ENCODE measurements at regions not wholly inside any gene's neighbourhood (a gene's known extent, or its start where the extent isn't known, plus 50 kb on each side); places are given as distances from the start of the nearest gene placed in this dataset.

DNA sequence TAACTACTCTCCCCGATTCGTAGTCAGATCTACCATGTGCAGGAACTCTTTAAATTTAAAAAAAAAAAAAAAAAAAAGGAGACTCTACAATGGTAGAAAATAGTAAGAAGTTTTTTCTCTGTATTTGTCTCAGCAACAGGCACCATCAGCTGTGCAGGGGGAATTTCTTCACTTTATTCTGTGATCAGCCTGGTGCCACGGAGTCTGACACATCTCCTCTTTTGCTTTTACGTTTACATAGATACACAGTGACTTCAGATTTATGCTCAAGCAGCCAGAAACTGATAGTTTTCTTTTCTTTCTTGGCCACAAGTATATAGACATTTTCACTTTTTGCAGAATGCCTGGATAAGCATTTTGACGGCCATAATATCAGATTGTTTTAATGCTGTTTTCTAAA is 190.6 kb upstream of the AKR1E2 start:
- TF ChIP-seq SMAD3 (CRISPR knock-in tag; IDR thresholded peaks at IDR 0.05; ENCODE audit: borderline replicate concordance) (no peak), ZNF121 (CRISPR knock-in tag; IDR thresholded peaks at IDR 0.05) (no peak), SMAD4 (CRISPR knock-in tag; IDR thresholded peaks at IDR 0.05) (no peak)
- TF ChIP-seq, protein P1, sequence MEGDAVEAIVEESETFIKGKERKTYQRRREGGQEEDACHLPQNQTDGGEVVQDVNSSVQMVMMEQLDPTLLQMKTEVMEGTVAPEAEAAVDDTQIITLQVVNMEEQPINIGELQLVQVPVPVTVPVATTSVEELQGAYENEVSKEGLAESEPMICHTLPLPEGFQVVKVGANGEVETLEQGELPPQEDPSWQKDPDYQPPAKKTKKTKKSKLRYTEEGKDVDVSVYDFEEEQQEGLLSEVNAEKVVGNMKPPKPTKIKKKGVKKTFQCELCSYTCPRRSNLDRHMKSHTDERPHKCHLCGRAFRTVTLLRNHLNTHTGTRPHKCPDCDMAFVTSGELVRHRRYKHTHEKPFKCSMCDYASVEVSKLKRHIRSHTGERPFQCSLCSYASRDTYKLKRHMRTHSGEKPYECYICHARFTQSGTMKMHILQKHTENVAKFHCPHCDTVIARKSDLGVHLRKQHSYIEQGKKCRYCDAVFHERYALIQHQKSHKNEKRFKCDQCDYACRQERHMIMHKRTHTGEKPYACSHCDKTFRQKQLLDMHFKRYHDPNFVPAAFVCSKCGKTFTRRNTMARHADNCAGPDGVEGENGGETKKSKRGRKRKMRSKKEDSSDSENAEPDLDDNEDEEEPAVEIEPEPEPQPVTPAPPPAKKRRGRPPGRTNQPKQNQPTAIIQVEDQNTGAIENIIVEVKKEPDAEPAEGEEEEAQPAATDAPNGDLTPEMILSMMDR (IDR thresholded peaks at IDR 0.05), result no peak
- TF ChIP-seq, protein P2, sequence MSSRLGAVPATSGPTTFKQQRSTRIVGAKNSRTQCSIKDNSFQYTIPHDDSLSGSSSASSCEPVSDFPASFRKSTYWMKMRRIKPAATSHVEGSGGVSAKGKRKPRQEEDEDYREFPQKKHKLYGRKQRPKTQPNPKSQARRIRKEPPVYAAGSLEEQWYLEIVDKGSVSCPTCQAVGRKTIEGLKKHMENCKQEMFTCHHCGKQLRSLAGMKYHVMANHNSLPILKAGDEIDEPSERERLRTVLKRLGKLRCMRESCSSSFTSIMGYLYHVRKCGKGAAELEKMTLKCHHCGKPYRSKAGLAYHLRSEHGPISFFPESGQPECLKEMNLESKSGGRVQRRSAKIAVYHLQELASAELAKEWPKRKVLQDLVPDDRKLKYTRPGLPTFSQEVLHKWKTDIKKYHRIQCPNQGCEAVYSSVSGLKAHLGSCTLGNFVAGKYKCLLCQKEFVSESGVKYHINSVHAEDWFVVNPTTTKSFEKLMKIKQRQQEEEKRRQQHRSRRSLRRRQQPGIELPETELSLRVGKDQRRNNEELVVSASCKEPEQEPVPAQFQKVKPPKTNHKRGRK (CRISPR knock-in tag; IDR thresholded peaks at IDR 0.05; ENCODE audit: borderline replicate concordance), result no peak
- TF ChIP-seq, protein P3, sequence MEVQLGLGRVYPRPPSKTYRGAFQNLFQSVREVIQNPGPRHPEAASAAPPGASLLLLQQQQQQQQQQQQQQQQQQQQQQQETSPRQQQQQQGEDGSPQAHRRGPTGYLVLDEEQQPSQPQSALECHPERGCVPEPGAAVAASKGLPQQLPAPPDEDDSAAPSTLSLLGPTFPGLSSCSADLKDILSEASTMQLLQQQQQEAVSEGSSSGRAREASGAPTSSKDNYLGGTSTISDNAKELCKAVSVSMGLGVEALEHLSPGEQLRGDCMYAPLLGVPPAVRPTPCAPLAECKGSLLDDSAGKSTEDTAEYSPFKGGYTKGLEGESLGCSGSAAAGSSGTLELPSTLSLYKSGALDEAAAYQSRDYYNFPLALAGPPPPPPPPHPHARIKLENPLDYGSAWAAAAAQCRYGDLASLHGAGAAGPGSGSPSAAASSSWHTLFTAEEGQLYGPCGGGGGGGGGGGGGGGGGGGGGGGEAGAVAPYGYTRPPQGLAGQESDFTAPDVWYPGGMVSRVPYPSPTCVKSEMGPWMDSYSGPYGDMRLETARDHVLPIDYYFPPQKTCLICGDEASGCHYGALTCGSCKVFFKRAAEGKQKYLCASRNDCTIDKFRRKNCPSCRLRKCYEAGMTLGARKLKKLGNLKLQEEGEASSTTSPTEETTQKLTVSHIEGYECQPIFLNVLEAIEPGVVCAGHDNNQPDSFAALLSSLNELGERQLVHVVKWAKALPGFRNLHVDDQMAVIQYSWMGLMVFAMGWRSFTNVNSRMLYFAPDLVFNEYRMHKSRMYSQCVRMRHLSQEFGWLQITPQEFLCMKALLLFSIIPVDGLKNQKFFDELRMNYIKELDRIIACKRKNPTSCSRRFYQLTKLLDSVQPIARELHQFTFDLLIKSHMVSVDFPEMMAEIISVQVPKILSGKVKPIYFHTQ (CRISPR knock-in tag; IDR thresholded peaks at IDR 0.05), result no peak
- TF ChIP-seq, protein P4, sequence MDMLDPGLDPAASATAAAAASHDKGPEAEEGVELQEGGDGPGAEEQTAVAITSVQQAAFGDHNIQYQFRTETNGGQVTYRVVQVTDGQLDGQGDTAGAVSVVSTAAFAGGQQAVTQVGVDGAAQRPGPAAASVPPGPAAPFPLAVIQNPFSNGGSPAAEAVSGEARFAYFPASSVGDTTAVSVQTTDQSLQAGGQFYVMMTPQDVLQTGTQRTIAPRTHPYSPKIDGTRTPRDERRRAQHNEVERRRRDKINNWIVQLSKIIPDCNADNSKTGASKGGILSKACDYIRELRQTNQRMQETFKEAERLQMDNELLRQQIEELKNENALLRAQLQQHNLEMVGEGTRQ (CRISPR knock-in tag; IDR thresholded peaks at IDR 0.05), result no peak
